HepG2 (cell line): ENCODE measurements at regions not wholly inside any gene's neighbourhood (a gene's known extent, or its start where the extent isn't known, plus 50 kb on each side); places are given as distances from the start of the nearest gene placed in this dataset.
A peak's percentile ranks its signal among the peaks of the same experiment; 100 is the strongest.

Experiments
- ATAC-seq: fragments of 200-7000 bp; cut with Tn5 transposase; 3 replicates; pipeline ENCODE4 v1.9.1; 2020; ENCODE audit warnings: mild to moderate bottlenecking, moderate library complexity
- BruUV-seq: library from RNA; stranded (reverse); fragments of 400-500 nt; replicated peaks from 2 replicates; lab custom pipeline; 2021; lab: Mats Ljungman, UMichigan
- CTCF ChIA-PET: fragments of 300-600 bp; formaldehyde crosslinking; extraction: SDS; loops from one replicate; lab custom pipeline; 2021; ENCODE audit warnings: low total read pairs, inconsistent platforms, low intra/inter-chr PET ratio; lab: Yijun Ruan, JAX
- POLR2A ChIA-PET: fragments of 350-600 bp; sonication (Branson Sonifier 250); formaldehyde crosslinking; loops from one replicate; lab custom pipeline; 2020; ENCODE audit warnings: antibody characterized with exemption, inconsistent platforms; lab: Yijun Ruan, JAX
- DNase-seq: peaks from one replicate; pipeline ENCODE4 v3.0.0-alpha.2; 2015; ENCODE audit warnings: low spot score
- FAIRE-seq: peaks from 3 replicates; lab custom pipeline; 2011; peaks lifted over from hg19 to GRCh38; lab: Jason Lieb, UNC
- H2AFZ ChIP-seq: one replicate; pipeline ENCODE4 v1.6.1; 2011; ENCODE audit warnings: low read length, inconsistent platforms
- H3K27ac ChIP-seq: fragments of 300-600 bp; 3 replicates; pipeline ENCODE4 v1.8.0; 2011; ENCODE audit warnings: mixed run types, mild to moderate bottlenecking, mixed read lengths, low read length, inconsistent platforms; ENCODE audit not compliant: insufficient read depth; ENCODE audit errors: extremely low read length
- H3K27me3 ChIP-seq, 2 experiments: fragments of 200-600 bp in 1 of 2; 2 replicates in 1 of 2; 3 replicates in 1 of 2; pipeline versions ENCODE4 v1.6.0 to v1.8.0; 2011; ENCODE audit warnings: low read length in 2 of 2, mild to moderate bottlenecking in 2 of 2, moderate library complexity in 2 of 2, inconsistent platforms in 1 of 2; ENCODE audit not compliant: insufficient read depth in 2 of 2, control insufficient read depth in 1 of 2
- H3K36me3 ChIP-seq, 2 experiments: fragments of 200-600 bp in 1 of 2; replicated peaks in 1 of 2; 2 replicates in 1 of 2; 3 replicates in 1 of 2; pipeline versions ENCODE4 v1.5.1 to v1.8.0; 2011; ENCODE audit warnings: low read length in 2 of 2, inconsistent platforms in 1 of 2; ENCODE audit not compliant: insufficient read depth in 2 of 2, control insufficient read depth in 1 of 2
- H3K4me1 ChIP-seq: 2 replicates; pipeline ENCODE4 v1.5.1; 2012; ENCODE audit warnings: low read length, inconsistent platforms; ENCODE audit not compliant: insufficient read depth
- H3K4me2 ChIP-seq: 2 replicates; pipeline ENCODE4 v1.6.0; 2011; ENCODE audit warnings: low read depth, low read length, inconsistent platforms
- H3K4me3 ChIP-seq, 3 experiments: fragments of 200-600 bp in 1 of 3; sonication (generic), shearing (Covaris generic) in 1 of 3; replicated peaks in 1 of 3; 2 replicates each; pipeline ENCODE4 v1.5.1; 2011 to 2016; ENCODE audit warnings: low read length in 3 of 3, inconsistent platforms in 2 of 3, low read depth in 2 of 3, mild to moderate bottlenecking in 2 of 3, control low read depth in 1 of 3, mixed read lengths in 1 of 3; ENCODE audit not compliant: insufficient read depth in 1 of 3
- H3K79me2 ChIP-seq: one replicate; pipeline ENCODE4 v1.6.1; 2011; ENCODE audit warnings: low read length, inconsistent platforms; ENCODE audit not compliant: insufficient read depth
- H3K9ac ChIP-seq: 2 replicates; pipeline ENCODE4 v1.6.0; 2011; ENCODE audit warnings: mild to moderate bottlenecking, low read depth, low read length, inconsistent platforms; ENCODE audit not compliant: insufficient read depth
- H3K9me3 ChIP-seq: 2 replicates; pipeline ENCODE4 v1.5.1; 2012; ENCODE audit warnings: mild to moderate bottlenecking, low read length
- H4K20me1 ChIP-seq: 2 replicates; pipeline ENCODE4 v1.6.0; 2011; ENCODE audit warnings: inconsistent platforms, mild to moderate bottlenecking, low read length, moderate library complexity; ENCODE audit not compliant: insufficient read depth
- AHR ChIP-seq: IDR thresholded peaks from 2 replicates; pipeline ENCODE4 v1.6.1; 2018; ENCODE audit warnings: missing genetic modification reagents, missing compliant biosample characterization
- ARHGAP35 ChIP-seq: sonication (generic); formaldehyde crosslinking; IDR thresholded peaks from 2 replicates; pipeline ENCODE4 v1.9.0; 2022; ENCODE audit warnings: mild to moderate bottlenecking, inconsistent platforms, moderate library complexity, missing genetic modification reagents, borderline replicate concordance
- CREB1 ChIP-seq, 2 experiments: fragments of 450-650 bp in 1 of 2; IDR thresholded peaks; 2 replicates each; pipeline ENCODE4 v1.6.1; 2016 to 2017; ENCODE audit warnings: control low read depth in 1 of 2, mild to moderate bottlenecking in 1 of 2, missing compliant biosample characterization in 1 of 2, missing genetic modification characterization in 1 of 2
- JARID2 ChIP-seq: sonication (generic); formaldehyde crosslinking; IDR thresholded peaks from 2 replicates; pipeline ENCODE4 v1.8.1; 2023; ENCODE audit warnings: missing genetic modification reagents, inconsistent platforms; ENCODE audit not compliant: insufficient replicate concordance
- MAFK ChIP-seq, 2 experiments: IDR thresholded peaks in 1 of 2; conservative IDR thresholded peaks in 1 of 2; 2 replicates each; pipeline ENCODE4 v1.6.1; 2011; ENCODE audit warnings: improper control_type of control experiment in 2 of 2, low read length in 2 of 2
- NFE2L2 ChIP-seq: fragments of 150-350 bp; IDR thresholded peaks from 2 replicates; pipeline ENCODE4 v1.6.1; 2014; ENCODE audit warnings: low read length
- REXO4 ChIP-seq: sonication (generic); formaldehyde crosslinking; IDR thresholded peaks from 2 replicates; pipeline ENCODE4 v1.8.0; 2022; ENCODE audit warnings: missing genetic modification reagents, mild to moderate bottlenecking, borderline replicate concordance
- THYN1 ChIP-seq: sonication (generic); formaldehyde crosslinking; IDR thresholded peaks from 2 replicates; pipeline ENCODE4 v1.8.1; 2023; ENCODE audit warnings: low read depth, mild to moderate bottlenecking, moderate library complexity, missing genetic modification reagents, borderline replicate concordance
- U2AF2 ChIP-seq: fragments of 200-400 bp; formaldehyde crosslinking; IDR thresholded peaks from 2 replicates; pipeline ENCODE4 v1.6.1; 2017; ENCODE audit warnings: low read depth, mild to moderate bottlenecking, low read length
- ZNF280D ChIP-seq: sonication (generic); formaldehyde crosslinking; IDR thresholded peaks from 2 replicates; pipeline ENCODE4 v1.5.1; 2020; ENCODE audit warnings: mild to moderate bottlenecking, missing genetic modification reagents
- WGBS: methylation state at CpG from one replicate; pipeline ENCODE4 v1.1.6; 2017; ENCODE audit warnings: low lambda C conversion rate; 5-methylcytosine and 5-hydroxymethylcytosine counted together
- in situ Hi-C: cut with HindIII; loops from 2 replicates; pipeline ENCODE4 v1.10.0; 2017; ENCODE audit warnings: low pct_unique_long_range_greater_than_20kb; ENCODE audit not compliant: extremely low pct_ligation_motif_present
- intact Hi-C: fragments of 100-400 bp; cut with micrococcal nuclease; formaldehyde crosslinking; loops from one replicate; pipeline ENCODE4 v1.10.0; 2022; ENCODE audit not compliant: unreplicated experiment
- TF ChIP-seq, protein P1 (sequence below): sonication (generic); formaldehyde crosslinking; IDR thresholded peaks from 2 replicates; pipeline ENCODE4 v1.9.0; 2021; ENCODE audit warnings: missing genetic modification reagents, mild to moderate bottlenecking, borderline replicate concordance
- TF ChIP-seq, protein P2 (sequence below): IDR thresholded peaks from 2 replicates; pipeline ENCODE4 v1.6.1; 2016; ENCODE audit warnings: control low read depth

GRCh38 chr5:92208265-92208664 is 825.1 kb upstream of the ARRDC3 start:
- H3K36me3 ChIP-seq: no peaks in the 10 kb centered on the region
- WGBS: 46% methylated on average over 3 of the region's 3 CpGs
- no peak for ATAC-seq
- in situ Hi-C loops: no loop called here
- H3K79me2 ChIP-seq: no peaks in the 10 kb centered on the region
- H4K20me1 ChIP-seq: no peaks in the 10 kb centered on the region
- no peak overlapping the region for H2AFZ ChIP-seq
- POLR2A ChIA-PET: no interaction called here
- no peak overlapping the region for H3K4me3 ChIP-seq
- CTCF ChIA-PET: no interaction called here
- no peak for DNase-seq
- H3K4me2 ChIP-seq: no peak overlapping the region
- H3K27me3 ChIP-seq: no peaks in the 10 kb centered on the region
- no peak overlapping the region for H3K27ac ChIP-seq
- FAIRE-seq: no peak
- no peaks in the 10 kb centered on the region for H3K4me1 ChIP-seq
- TF ChIP-seq, protein P1, sequence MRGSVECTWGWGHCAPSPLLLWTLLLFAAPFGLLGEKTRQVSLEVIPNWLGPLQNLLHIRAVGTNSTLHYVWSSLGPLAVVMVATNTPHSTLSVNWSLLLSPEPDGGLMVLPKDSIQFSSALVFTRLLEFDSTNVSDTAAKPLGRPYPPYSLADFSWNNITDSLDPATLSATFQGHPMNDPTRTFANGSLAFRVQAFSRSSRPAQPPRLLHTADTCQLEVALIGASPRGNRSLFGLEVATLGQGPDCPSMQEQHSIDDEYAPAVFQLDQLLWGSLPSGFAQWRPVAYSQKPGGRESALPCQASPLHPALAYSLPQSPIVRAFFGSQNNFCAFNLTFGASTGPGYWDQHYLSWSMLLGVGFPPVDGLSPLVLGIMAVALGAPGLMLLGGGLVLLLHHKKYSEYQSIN (CRISPR knock-in tag): no peak
- TF ChIP-seq MAFK (conservative IDR thresholded peaks at IDR 0.05 in 1 of 2, IDR thresholded peaks at IDR 0.05 in 1 of 2; ENCODE audit: low read length in 2 of 2) (peak in 1 of 2 experiments; percentile 33; a peak in 2 of 4 replicates), NFE2L2 (peak; percentile 81)
- H3K9me3 ChIP-seq: no peaks in the 10 kb centered on the region
- H3K9ac ChIP-seq: no peak overlapping the region
- no TSS peak for BruUV-seq
- intact Hi-C loops: no loop called here

- in situ Hi-C loops: no loop called here
- no peak for TF ChIP-seq ZNF280D (CRISPR knock-in tag)
- no peak for TF ChIP-seq THYN1 (CRISPR knock-in tag)
- no peak for TF ChIP-seq JARID2 (CRISPR knock-in tag)
- no peak for TF ChIP-seq AHR (CRISPR knock-in tag)
- no peak for TF ChIP-seq REXO4
- TF ChIP-seq ARHGAP35: no peak
- no peak for TF ChIP-seq CREB1 (IDR thresholded peaks at IDR 0.05)
- TF ChIP-seq CREB1 (CRISPR knock-in tag; IDR thresholded peaks at IDR 0.05): no peak
- TF ChIP-seq U2AF2: no peak
- TF ChIP-seq, protein P2, sequence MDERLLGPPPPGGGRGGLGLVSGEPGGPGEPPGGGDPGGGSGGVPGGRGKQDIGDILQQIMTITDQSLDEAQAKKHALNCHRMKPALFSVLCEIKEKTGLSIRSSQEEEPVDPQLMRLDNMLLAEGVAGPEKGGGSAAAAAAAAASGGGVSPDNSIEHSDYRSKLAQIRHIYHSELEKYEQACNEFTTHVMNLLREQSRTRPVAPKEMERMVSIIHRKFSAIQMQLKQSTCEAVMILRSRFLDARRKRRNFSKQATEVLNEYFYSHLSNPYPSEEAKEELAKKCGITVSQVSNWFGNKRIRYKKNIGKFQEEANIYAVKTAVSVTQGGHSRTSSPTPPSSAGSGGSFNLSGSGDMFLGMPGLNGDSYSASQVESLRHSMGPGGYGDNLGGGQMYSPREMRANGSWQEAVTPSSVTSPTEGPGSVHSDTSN (CRISPR knock-in tag): no peak
These were observed 824.0 kb upstream of the ARRDC3 start for GRCh38 chr5:92207151-92207550.

More at GRCh38 chr5:92207151-92207550, 824.0 kb upstream of the ARRDC3 start:
- Histone ChIP-seq H3K27ac (no peak overlapping the region), H3K9me3 (no peaks in the 10 kb centered on the region), H3K4me3 (no peak overlapping the region), H4K20me1 (no peaks in the 10 kb centered on the region), H2AFZ (no peak overlapping the region), H3K4me2 (no peak overlapping the region), H3K79me2 (no peaks in the 10 kb centered on the region), H3K9ac (no peak overlapping the region), H3K27me3 (no peaks in the 10 kb centered on the region), H3K36me3 (no peaks in the 10 kb centered on the region), H3K4me1 (no peaks in the 10 kb centered on the region)
- no TSS peak for BruUV-seq
- ChIA-PET CTCF (no interaction called here), POLR2A (no interaction called here)
- 57% methylated on average over 2 of the region's 2 CpGs for WGBS
- DNase-seq: no peak
- intact Hi-C loops: no loop called here
- FAIRE-seq: no peak
- ATAC-seq: no peak
